ENCODE measurements at regions not wholly inside any gene's neighbourhood (a gene's known extent, or its start where the extent isn't known, plus 50 kb on each side); places are given as distances from the start of the nearest gene placed in this dataset.

- TF ChIP-seq CTCF (IDR thresholded peaks at IDR 0.05; ENCODE audit: extremely low read depth in 1 of 2, insufficient read depth in 1 of 2, low read depth in 1 of 2, low read length in 2 of 2) (no peak), EZH2 (IDR thresholded peaks at IDR 0.05; ENCODE audit: borderline replicate concordance, low read depth, low read length, severe bottlenecking) (no peak), POLR2AphosphoS5 (IDR thresholded peaks at IDR 0.05; ENCODE audit: insufficient read depth, low read depth, low read length) (no peak), POLR2A (IDR thresholded peaks at IDR 0.05; ENCODE audit: low read depth, low read length) (no peak), GATA2 (IDR thresholded peaks at IDR 0.05; ENCODE audit: insufficient read depth, insufficient read length, low read depth, low read length) (no peak), MYC (IDR thresholded peaks at IDR 0.05; ENCODE audit: low read depth, low read length) (no peak), MAX (IDR thresholded peaks at IDR 0.05; ENCODE audit: insufficient read depth, insufficient read length) (no peak), FOS (IDR thresholded peaks at IDR 0.05; ENCODE audit: borderline replicate concordance, insufficient read depth, low read length) (no peak)
These were observed 174.6 kb upstream of the TBX3 start for GRCh38 chr12:114858388-114859146.

Measured in endothelial cell of umbilical vein (primary cell).